Activated T-helper 2 cell treated with anti-CD3 and anti-CD28 coated beads, Interferon-gamma antibody, Interleukin-2, Interleukin-4, amounts not matched to agents 10 μg/mL and 5 μg/mL and 100 μg/mL, durations not matched to agents 14 hours and 24 hours and 36 hours (primary cell): ENCODE measurements at regions not wholly inside any gene's neighbourhood (a gene's known extent, or its start where the extent isn't known, plus 50 kb on each side); places are given as distances from the start of the nearest gene placed in this dataset.

Source experiments
- DNase-seq: peaks from one replicate; pipeline ENCODE4 v3.0.0; 2021; ENCODE audit warnings: low spot score
- H3K27ac Mint-ChIP-seq: one replicate; pipeline ENCODE4 v1.8.0; 2021; ENCODE audit warnings: mixed read lengths
- H3K27me3 Mint-ChIP-seq: one replicate; pipeline ENCODE4 v1.8.0; 2021; ENCODE audit warnings: low read depth, mixed read lengths
- H3K36me3 Mint-ChIP-seq: one replicate; pipeline ENCODE4 v1.8.0; 2021; ENCODE audit warnings: low read depth, mixed read lengths
- H3K4me1 Mint-ChIP-seq: one replicate; pipeline ENCODE4 v1.8.0; 2021; ENCODE audit warnings: low read depth, mixed read lengths
- H3K4me3 Mint-ChIP-seq: one replicate; pipeline ENCODE4 v1.8.0; 2021; ENCODE audit warnings: low read depth, mild to moderate bottlenecking, moderate library complexity, mixed read lengths
- H3K9me3 Mint-ChIP-seq: one replicate; pipeline ENCODE4 v1.8.0; 2021; ENCODE audit warnings: mixed read lengths
- intact Hi-C: fragments of 100-400 bp; cut with micrococcal nuclease; formaldehyde crosslinking; loops from one replicate; pipeline ENCODE4 v1.15.1; 2023

GRCh38 chr2:9734308-9734707 lies 103.5 kb upstream of the YWHAQ start:
- Mint-ChIP-seq H3K36me3 (peaks cover 3% of the 10 kb centered on the region), H3K4me1 (peaks cover 38% of the 10 kb centered on the region), H3K27ac (no peak overlapping the region), H3K27me3 (peaks cover 3% of the 10 kb centered on the region), H3K9me3 (peaks cover 20% of the 10 kb centered on the region), H3K4me3 (no peak overlapping the region)
- DNase-seq, result no peak
- intact Hi-C loops, result no loop called here

- no peak for DNase-seq
- peaks cover 3% of the 10 kb centered on the region for H3K27me3 Mint-ChIP-seq
- peaks cover 3% of the 10 kb centered on the region for H3K36me3 Mint-ChIP-seq
- peaks cover 20% of the 10 kb centered on the region for H3K9me3 Mint-ChIP-seq
- H3K27ac Mint-ChIP-seq, result no peak overlapping the region
- H3K4me3 Mint-ChIP-seq, result no peak overlapping the region
- H3K4me1 Mint-ChIP-seq, result peaks cover 43% of the 10 kb centered on the region
- intact Hi-C loops, result no loop called here
These were observed 104.5 kb upstream of the YWHAQ start for GRCh38 chr2:9735335-9735734.

GRCh38 chr2:9736021-9736420 lies 105.2 kb upstream of the YWHAQ start:
- no peak overlapping the region for H3K27ac Mint-ChIP-seq
- H3K4me3 Mint-ChIP-seq, result no peak overlapping the region
- H3K4me1 Mint-ChIP-seq, result peaks cover 43% of the 10 kb centered on the region
- no peak for DNase-seq
- intact Hi-C loops, result no loop called here
- H3K36me3 Mint-ChIP-seq, result peaks cover 3% of the 10 kb centered on the region
- peaks cover 20% of the 10 kb centered on the region for H3K9me3 Mint-ChIP-seq
- peaks cover 3% of the 10 kb centered on the region for H3K27me3 Mint-ChIP-seq

GRCh38 chr2:9737053-9737875 lies 106.0 kb upstream of the TAF1B start:
- intact Hi-C loops, result no loop called here
- Mint-ChIP-seq H3K27me3 (peaks cover 3% of the 10 kb centered on the region), H3K9me3 (peaks cover 20% of the 10 kb centered on the region), H3K4me3 (no peak overlapping the region), H3K27ac (peak overlapping the region; percentile 47), H3K4me1 (peaks cover 43% of the 10 kb centered on the region), H3K36me3 (peaks cover 3% of the 10 kb centered on the region)
- DNase-seq, result no peak

- intact Hi-C loops, result loop anchor here (2.0 kb wide), 1 partner anchor 15 kb away; no protein-coding TSS in a partner anchor
- no peak overlapping the region for H3K4me3 Mint-ChIP-seq
These were observed 105.2 kb upstream of the TAF1B start for GRCh38 chr2:9738062-9738461.

GRCh38 chr2:9738535-9739496 lies 104.5 kb upstream of the TAF1B start:
- Mint-ChIP-seq H3K27ac (peak overlapping the region; percentile 71), H3K27me3 (peaks cover 2% of the 10 kb centered on the region), H3K36me3 (peaks cover 3% of the 10 kb centered on the region), H3K4me3 (peak overlapping the region; percentile 11), H3K9me3 (peaks cover 13% of the 10 kb centered on the region), H3K4me1 (peaks cover 41% of the 10 kb centered on the region)
- intact Hi-C loops, result loop anchor here (2.0 kb wide), 1 partner anchor 14 kb away; no protein-coding TSS in a partner anchor
- DNase-seq, result no peak

More at GRCh38 chr2:9738062-9738461, 105.2 kb upstream of the TAF1B start:
- Mint-ChIP-seq H3K27ac (no peak overlapping the region), H3K27me3 (no peaks in the 10 kb centered on the region), H3K9me3 (peaks cover 14% of the 10 kb centered on the region), H3K36me3 (peaks cover 3% of the 10 kb centered on the region), H3K4me1 (peaks cover 41% of the 10 kb centered on the region)
- no peak for DNase-seq

- Mint-ChIP-seq H3K36me3 (peaks cover 3% of the 10 kb centered on the region), H3K4me3 (peak overlapping the region; percentile 11), H3K27ac (peak overlapping the region; percentile 71), H3K9me3 (peaks cover 8% of the 10 kb centered on the region), H3K4me1 (peaks cover 41% of the 10 kb centered on the region), H3K27me3 (peaks cover 2% of the 10 kb centered on the region)
- intact Hi-C loops, result loop anchor here (2.0 kb wide), 1 partner anchor 13 kb away; no protein-coding TSS in a partner anchor
- no peak for DNase-seq
These were observed 103.7 kb upstream of the TAF1B start for GRCh38 chr2:9739531-9739964.

- Mint-ChIP-seq H3K27me3 (peaks cover 2% of the 10 kb centered on the region), H3K36me3 (no peaks in the 10 kb centered on the region), H3K4me1 (peaks cover 33% of the 10 kb centered on the region), H3K27ac (no peak overlapping the region), H3K9me3 (no peaks in the 10 kb centered on the region), H3K4me3 (no peak overlapping the region)
- DNase-seq, result no peak
- intact Hi-C loops, result no loop called here
These were observed 102.7 kb upstream of the TAF1B start for GRCh38 chr2:9740382-9741073.

- no peak overlapping the region for H3K27ac Mint-ChIP-seq
These were observed 102.2 kb upstream of the TAF1B start for GRCh38 chr2:9741110-9741509.

GRCh38 chr2:9742601-9743000 lies 100.7 kb upstream of the TAF1B start:
- Mint-ChIP-seq H3K27ac (no peak overlapping the region), H3K4me1 (peaks cover 16% of the 10 kb centered on the region), H3K4me3 (no peak overlapping the region), H3K27me3 (peaks cover 2% of the 10 kb centered on the region), H3K36me3 (no peaks in the 10 kb centered on the region), H3K9me3 (no peaks in the 10 kb centered on the region)
- intact Hi-C loops, result no loop called here
- DNase-seq, result no peak

More at GRCh38 chr2:9741110-9741509, 102.2 kb upstream of the TAF1B start:
- peaks cover 27% of the 10 kb centered on the region for H3K4me1 Mint-ChIP-seq
- intact Hi-C loops, result no loop called here
- H3K36me3 Mint-ChIP-seq, result no peaks in the 10 kb centered on the region
- H3K9me3 Mint-ChIP-seq, result no peaks in the 10 kb centered on the region
- H3K27me3 Mint-ChIP-seq, result peaks cover 2% of the 10 kb centered on the region
- H3K4me3 Mint-ChIP-seq, result no peak overlapping the region
- DNase-seq, result no peak

GRCh38 chr2:9744256-9745004 lies 98.8 kb upstream of the TAF1B start:
- no peak overlapping the region for H3K4me3 Mint-ChIP-seq
- H3K9me3 Mint-ChIP-seq, result no peaks in the 10 kb centered on the region
- no peak overlapping the region for H3K27ac Mint-ChIP-seq
- intact Hi-C loops, result no loop called here
- H3K4me1 Mint-ChIP-seq, result peaks cover 13% of the 10 kb centered on the region
- no peaks in the 10 kb centered on the region for H3K36me3 Mint-ChIP-seq
- no peak for DNase-seq
- peaks cover 2% of the 10 kb centered on the region for H3K27me3 Mint-ChIP-seq
